ENCODE measurements at regions not wholly inside any gene's neighbourhood (a gene's known extent, or its start where the extent isn't known, plus 50 kb on each side); places are given as distances from the start of the nearest gene placed in this dataset.

DNA sequence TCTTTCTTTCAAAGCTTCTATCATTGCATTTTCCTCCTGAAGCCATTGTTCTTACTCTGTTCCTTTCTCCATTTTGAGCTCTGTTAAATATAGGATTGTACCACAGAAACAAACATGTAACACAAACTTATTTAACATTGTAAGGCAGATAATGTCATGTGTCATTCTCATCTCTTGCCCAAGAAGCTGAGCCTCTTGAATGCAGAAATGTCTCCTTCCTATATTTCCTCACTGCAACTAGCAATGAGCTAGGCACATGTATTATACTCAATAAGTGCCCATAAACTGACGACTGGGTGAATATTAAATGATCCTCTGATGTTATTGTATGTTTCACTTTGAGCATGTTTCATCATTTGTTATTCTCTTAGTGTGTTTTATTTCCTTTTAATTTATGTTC lies 56.7 kb upstream of the SLC7A11 start:
- no peak for DNase-seq

DNA sequence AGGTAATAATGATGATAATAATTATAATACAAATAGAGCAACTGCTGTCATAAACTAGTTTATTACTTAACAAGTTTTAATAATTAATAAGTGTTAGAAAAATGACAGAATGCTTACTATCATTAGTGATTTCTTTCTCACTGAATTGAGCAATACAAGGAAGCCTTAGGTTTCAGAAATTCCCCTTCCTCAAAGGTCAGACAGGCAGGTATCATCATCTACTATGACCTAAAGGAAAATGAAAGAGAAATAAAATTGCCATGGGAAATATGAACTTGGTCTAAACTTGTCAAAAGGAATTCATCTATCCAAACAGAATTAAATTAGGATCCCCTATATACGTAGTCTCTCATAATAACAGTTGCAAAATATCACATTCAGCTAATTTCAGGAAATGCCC lies 56.3 kb upstream of the SLC7A11 start:
- DNase-seq = no peak

DNA sequence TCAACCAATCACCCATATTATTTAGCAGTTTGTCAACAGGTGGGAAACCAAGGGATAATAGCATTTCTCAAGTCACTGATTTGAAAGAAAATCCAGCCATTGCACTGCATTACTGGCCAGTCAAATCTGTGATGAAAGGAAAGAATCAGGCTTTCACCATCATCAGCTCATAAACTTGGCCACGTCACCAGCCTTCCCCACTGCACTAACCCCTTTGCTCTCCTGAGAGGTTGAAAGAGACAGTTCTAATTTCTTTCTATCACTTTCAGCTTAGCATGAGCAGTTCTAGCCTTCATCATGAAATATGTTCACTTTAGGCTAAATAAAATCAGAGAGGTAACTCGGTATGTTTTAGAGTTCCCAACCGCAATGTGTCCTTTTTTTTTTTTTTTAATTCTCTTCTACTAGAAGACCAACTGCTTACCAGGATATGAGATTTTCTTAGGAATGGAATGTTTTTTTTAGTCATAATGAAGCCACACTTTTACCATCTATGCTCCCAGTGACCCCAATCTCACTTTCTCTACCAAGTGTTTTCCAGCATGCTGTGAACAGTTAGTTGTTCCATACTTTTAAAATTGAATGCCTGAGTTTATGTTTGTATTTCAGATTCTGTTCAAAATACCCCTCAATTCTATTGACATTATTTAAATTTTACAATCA lies 55.7 kb upstream of the SLC7A11 start:
- no peak for DNase-seq

DNA sequence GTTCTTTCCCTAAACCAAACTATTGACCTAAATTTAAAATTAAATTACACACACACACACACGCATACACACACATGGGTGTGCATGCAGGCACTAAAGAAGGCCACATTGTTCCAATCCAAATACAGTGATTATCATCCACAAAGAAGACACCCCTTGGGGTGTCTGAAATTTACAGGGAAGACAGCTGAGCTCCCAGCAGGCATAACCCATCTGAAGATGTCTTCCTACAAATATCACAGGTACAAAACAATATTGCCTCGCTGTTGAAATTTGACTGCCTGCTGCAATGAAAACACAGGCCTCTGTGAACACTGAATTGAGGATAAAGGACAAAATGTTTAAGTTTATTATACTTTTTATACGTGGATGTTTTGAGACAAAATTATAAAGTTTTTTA lies 50.2 kb upstream of the SLC7A11 start:
- no peak for DNase-seq

Measured in kidney glomerular epithelial cell (primary cell).